GM21423 (cell line): ENCODE measurements at regions not wholly inside any gene's neighbourhood (a gene's known extent, or its start where the extent isn't known, plus 50 kb on each side); places are given as distances from the start of the nearest gene placed in this dataset.

Experiments used
- ATAC-seq: cut with Tn5 transposase; IDR thresholded peaks from one replicate; pipeline ENCODE4 v1.9.1; 2021; ENCODE audit warnings: mild to moderate bottlenecking, moderate library complexity; ENCODE audit not compliant: unreplicated experiment

- ATAC-seq, result no peak
Observed at GRCh38 chr13:105142556-105142955, 1392.9 kb downstream of the EFNB2 start.

GRCh38 chr13:105139380-105140285 is 1395.8 kb downstream of the EFNB2 start:
- peak; percentile 96 for ATAC-seq

GRCh38 chr13:105139048-105139379 is 1396.4 kb downstream of the EFNB2 start:
- peak; percentile 7 for ATAC-seq

GRCh38 chr13:105135852-105136615 is 1399.4 kb downstream of the EFNB2 start:
- ATAC-seq, result no peak

- ATAC-seq, result no peak
Observed at GRCh38 chr13:105127732-105128131, 1407.7 kb downstream of the EFNB2 start.

- no peak for ATAC-seq
Observed at GRCh38 chr13:105121221-105121620, 1414.2 kb downstream of the EFNB2 start.

GRCh38 chr13:105118426-105118985 is 1417.0 kb downstream of the EFNB2 start:
- ATAC-seq, result no peak

- ATAC-seq, result no peak
Observed at GRCh38 chr13:105116966-105117365, 1418.5 kb downstream of the EFNB2 start.

- no peak for ATAC-seq
Observed at GRCh38 chr13:105112561-105112960, 1422.9 kb downstream of the EFNB2 start.

GRCh38 chr13:105107781-105108180 is 1427.7 kb downstream of the EFNB2 start:
- no peak for ATAC-seq

GRCh38 chr13:105105471-105105870 is 1430.0 kb downstream of the EFNB2 start:
- no peak for ATAC-seq

- no peak for ATAC-seq
Observed at GRCh38 chr13:105097521-105097920, 1437.9 kb downstream of the EFNB2 start.

- ATAC-seq, result no peak
Observed at GRCh38 chr13:105089858-105090643, 1445.4 kb downstream of the EFNB2 start.

GRCh38 chr13:105087945-105088344 is 1447.5 kb downstream of the EFNB2 start:
- ATAC-seq, result no peak

- no peak for ATAC-seq
Observed at GRCh38 chr13:105084931-105085330, 1450.5 kb downstream of the EFNB2 start.

- no peak for ATAC-seq
Observed at GRCh38 chr13:105083992-105084391, 1451.5 kb downstream of the EFNB2 start.

- ATAC-seq, result no peak
Observed at GRCh38 chr13:105074755-105075154, 1460.7 kb downstream of the EFNB2 start.

GRCh38 chr13:105073041-105073440 is 1462.4 kb downstream of the EFNB2 start:
- ATAC-seq, result no peak

- ATAC-seq, result no peak
Observed at GRCh38 chr13:105070452-105070851, 1465.0 kb downstream of the EFNB2 start.

- ATAC-seq, result no peak
Observed at GRCh38 chr13:105069106-105069505, 1466.4 kb downstream of the EFNB2 start.

GRCh38 chr13:105063676-105064075 is 1471.8 kb downstream of the EFNB2 start:
- no peak for ATAC-seq
